GM12892 (cell line): ENCODE measurements at regions not wholly inside any gene's neighbourhood (a gene's known extent, or its start where the extent isn't known, plus 50 kb on each side); places are given as distances from the start of the nearest gene placed in this dataset.

ENCODE experiments used
- POLR2A ChIP-seq: IDR thresholded peaks from 2 replicates; pipeline ENCODE4 v1.6.1; 2011; ENCODE audit warnings: low read depth, low read length, control low read depth
- TAF1 ChIP-seq: IDR thresholded peaks from 2 replicates; pipeline ENCODE4 v1.6.1; 2011; ENCODE audit warnings: low read depth, mild to moderate bottlenecking, control low read depth, low read length, borderline replicate concordance

- no peak for TF ChIP-seq POLR2A
- TF ChIP-seq TAF1 = no peak
These were observed 264.5 kb upstream of the ANKRD50 start for GRCh38 chr4:124977045-124977444.
